HG03108 (cell line): ENCODE measurements at regions not wholly inside any gene's neighbourhood (a gene's known extent, or its start where the extent isn't known, plus 50 kb on each side); places are given as distances from the start of the nearest gene placed in this dataset.
"Not testable (repeated sequence)": the region's sequence is repeated elsewhere in the genome, so short reads cannot be mapped to it uniquely, and the experiment has no call there.

Experiments used
- ATAC-seq: cut with Tn5 transposase; IDR thresholded peaks from one replicate; pipeline ENCODE4 v1.9.1; 2021; ENCODE audit warnings: moderate library complexity; ENCODE audit not compliant: unreplicated experiment

GRCh38 chr10:107542607-107543006 lies 378.1 kb upstream of the SORCS1 start:
- ATAC-seq, result no peak

GRCh38 chr10:107542016-107542415 lies 377.5 kb upstream of the SORCS1 start:
- ATAC-seq, result no peak

- no peak for ATAC-seq
These were observed 376.5 kb upstream of the SORCS1 start for GRCh38 chr10:107540981-107541380.

- ATAC-seq, result no peak
These were observed 364.8 kb upstream of the SORCS1 start for GRCh38 chr10:107529350-107529749.

- no peak for ATAC-seq
These were observed 355.8 kb upstream of the SORCS1 start for GRCh38 chr10:107520348-107520747.

GRCh38 chr10:107517811-107518210 lies 353.3 kb upstream of the SORCS1 start:
- no peak for ATAC-seq

GRCh38 chr10:107516349-107516748 lies 351.8 kb upstream of the SORCS1 start:
- no peak for ATAC-seq

- ATAC-seq, result not testable (repeated sequence)
These were observed 339.5 kb upstream of the SORCS1 start for GRCh38 chr10:107504011-107504410.

GRCh38 chr10:107502229-107502985 lies 337.9 kb upstream of the SORCS1 start:
- ATAC-seq, result no peak

- no peak for ATAC-seq
These were observed 334.5 kb upstream of the SORCS1 start for GRCh38 chr10:107498983-107499382.

GRCh38 chr10:107497024-107497423 lies 332.5 kb upstream of the SORCS1 start:
- ATAC-seq, result no peak

- no peak for ATAC-seq
These were observed 332.1 kb upstream of the SORCS1 start for GRCh38 chr10:107496594-107496993.

GRCh38 chr10:107492389-107492788 lies 327.9 kb upstream of the SORCS1 start:
- no peak for ATAC-seq

GRCh38 chr10:107490389-107490788 lies 325.9 kb upstream of the SORCS1 start:
- ATAC-seq, result no peak

GRCh38 chr10:107487284-107487683 lies 322.8 kb upstream of the SORCS1 start:
- no peak for ATAC-seq

- no peak for ATAC-seq
These were observed 320.5 kb upstream of the SORCS1 start for GRCh38 chr10:107485019-107485418.

GRCh38 chr10:107481881-107482280 lies 317.4 kb upstream of the SORCS1 start:
- ATAC-seq, result no peak

GRCh38 chr10:107481224-107481623 lies 316.7 kb upstream of the SORCS1 start:
- ATAC-seq, result no peak

- no peak for ATAC-seq
These were observed 316.3 kb upstream of the SORCS1 start for GRCh38 chr10:107480781-107481180.

- no peak for ATAC-seq
These were observed 312.8 kb upstream of the SORCS1 start for GRCh38 chr10:107477266-107477665.

- no peak for ATAC-seq
These were observed 311.9 kb upstream of the SORCS1 start for GRCh38 chr10:107476408-107476807.

- ATAC-seq, result no peak
These were observed 310.1 kb upstream of the SORCS1 start for GRCh38 chr10:107474650-107475049.

- no peak for ATAC-seq
These were observed 308.7 kb upstream of the SORCS1 start for GRCh38 chr10:107473225-107473624.
